Endodermal cell (in vitro differentiated cells): ENCODE measurements at regions not wholly inside any gene's neighbourhood (a gene's known extent, or its start where the extent isn't known, plus 50 kb on each side); places are given as distances from the start of the nearest gene placed in this dataset.
"Not testable (repeated sequence)": the region's sequence is repeated elsewhere in the genome, so short reads cannot be mapped to it uniquely, and the experiment has no call there.

ENCODE experiments used
- DNase-seq: peaks from one replicate; pipeline ENCODE4 v3.0.0-alpha.2; 2017
- H3K27ac ChIP-seq: 2 replicates; pipeline ENCODE4 v1.5.1; 2013; ENCODE audit warnings: mild to moderate bottlenecking, low read depth, low read length, moderate library complexity
- H3K27me3 ChIP-seq: 2 replicates; pipeline ENCODE4 v1.6.1; 2013; ENCODE audit warnings: mild to moderate bottlenecking, low read length, moderate library complexity; ENCODE audit not compliant: insufficient read depth, control insufficient read depth, poor library complexity, severe bottlenecking
- H3K36me3 ChIP-seq: 2 replicates; pipeline ENCODE4 v1.7.0; 2013; ENCODE audit warnings: mild to moderate bottlenecking, low read length, moderate library complexity; ENCODE audit not compliant: control insufficient read depth, insufficient read depth
- H3K4me1 ChIP-seq: one replicate; pipeline ENCODE4 v1.7.0; 2013; ENCODE audit warnings: low read length; ENCODE audit not compliant: control insufficient read depth, insufficient read depth
- H3K4me3 ChIP-seq: 2 replicates; pipeline ENCODE4 v1.5.1; 2013; ENCODE audit warnings: mild to moderate bottlenecking, low read length, moderate library complexity
- H3K9ac ChIP-seq: 2 replicates; pipeline ENCODE4 v1.6.1; 2013; ENCODE audit warnings: mild to moderate bottlenecking, low read length, moderate library complexity; ENCODE audit not compliant: poor library complexity, severe bottlenecking; ENCODE audit errors: extremely low read depth
- H3K9me3 ChIP-seq: 2 replicates; pipeline ENCODE4 v1.6.1; 2013; ENCODE audit warnings: mild to moderate bottlenecking, low read length, moderate library complexity; ENCODE audit not compliant: control insufficient read depth
- H3K27ac Mint-ChIP-seq: 2 replicates; pipeline ENCODE4 v1.8.0; 2020; ENCODE audit warnings: mixed read lengths
- H3K27me3 Mint-ChIP-seq: 2 replicates; pipeline ENCODE4 v1.8.0; 2021; ENCODE audit warnings: mild to moderate bottlenecking, mixed read lengths; ENCODE audit not compliant: insufficient read depth
- H3K36me3 Mint-ChIP-seq: 2 replicates; pipeline ENCODE4 v1.8.0; 2020; ENCODE audit warnings: low read depth, mixed read lengths
- H3K4me1 Mint-ChIP-seq: 2 replicates; pipeline ENCODE4 v1.8.0; 2020; ENCODE audit warnings: mixed read lengths
- H3K4me3 Mint-ChIP-seq: 2 replicates; pipeline ENCODE4 v1.8.0; 2020; ENCODE audit warnings: mild to moderate bottlenecking, moderate library complexity, mixed read lengths
- H3K9me3 Mint-ChIP-seq: 2 replicates; pipeline ENCODE4 v1.8.0; 2020; ENCODE audit warnings: mild to moderate bottlenecking, mixed read lengths
- WGBS, 2 experiments: methylation state at CpG; one replicate each; pipeline versions ENCODE4 v1.1.5 to v1.1.7; 2013; ENCODE audit warnings: missing lambda C conversion rate in 2 of 2, mixed read lengths in 1 of 2; ENCODE audit not compliant: insufficient coverage in 1 of 2, insufficient read length in 1 of 2; 5-methylcytosine and 5-hydroxymethylcytosine counted together
- TF ChIP-seq, protein P1 (sequence below): fragments of 200-600 bp; sonication (generic); conservative IDR thresholded peaks from 2 replicates; pipeline ENCODE4 v1.5.0; 2021; ENCODE audit warnings: antibody characterized with exemption, mild to moderate bottlenecking

DNA sequence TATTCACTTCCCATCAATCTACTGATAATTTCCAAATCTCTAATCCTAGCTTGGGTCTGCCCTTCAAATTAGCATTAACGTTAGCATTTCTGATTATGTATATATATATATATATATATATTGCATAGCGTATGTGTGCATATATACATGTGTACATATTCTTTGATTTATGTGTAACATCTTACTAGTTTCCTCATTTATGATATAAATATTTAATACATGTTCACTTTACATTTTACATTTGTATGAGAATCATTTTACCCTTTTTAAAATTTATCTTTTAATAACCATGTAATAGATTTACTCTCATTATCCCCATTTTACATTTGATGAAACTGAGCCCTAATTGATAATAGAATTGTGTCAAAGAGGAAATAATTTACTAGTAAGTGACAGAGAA, 164.7 kb downstream of the ZNF648 start:
- Histone ChIP-seq H3K36me3 (no peaks in the 10 kb centered on the region), H3K9ac (no peak overlapping the region), H3K27ac (no peak overlapping the region), H3K9me3 (peaks cover 7% of the 10 kb centered on the region), H3K27me3 (peaks cover 9% of the 10 kb centered on the region), H3K4me3 (no peak overlapping the region), H3K4me1 (no peaks in the 10 kb centered on the region)
- Mint-ChIP-seq H3K4me1 (peaks cover 3% of the 10 kb centered on the region), H3K4me3 (no peak overlapping the region), H3K9me3 (peaks cover 5% of the 10 kb centered on the region), H3K27me3 (peaks cover 2% of the 10 kb centered on the region), H3K36me3 (no peaks in the 10 kb centered on the region), H3K27ac (no peak overlapping the region)
- TF ChIP-seq, protein P1, sequence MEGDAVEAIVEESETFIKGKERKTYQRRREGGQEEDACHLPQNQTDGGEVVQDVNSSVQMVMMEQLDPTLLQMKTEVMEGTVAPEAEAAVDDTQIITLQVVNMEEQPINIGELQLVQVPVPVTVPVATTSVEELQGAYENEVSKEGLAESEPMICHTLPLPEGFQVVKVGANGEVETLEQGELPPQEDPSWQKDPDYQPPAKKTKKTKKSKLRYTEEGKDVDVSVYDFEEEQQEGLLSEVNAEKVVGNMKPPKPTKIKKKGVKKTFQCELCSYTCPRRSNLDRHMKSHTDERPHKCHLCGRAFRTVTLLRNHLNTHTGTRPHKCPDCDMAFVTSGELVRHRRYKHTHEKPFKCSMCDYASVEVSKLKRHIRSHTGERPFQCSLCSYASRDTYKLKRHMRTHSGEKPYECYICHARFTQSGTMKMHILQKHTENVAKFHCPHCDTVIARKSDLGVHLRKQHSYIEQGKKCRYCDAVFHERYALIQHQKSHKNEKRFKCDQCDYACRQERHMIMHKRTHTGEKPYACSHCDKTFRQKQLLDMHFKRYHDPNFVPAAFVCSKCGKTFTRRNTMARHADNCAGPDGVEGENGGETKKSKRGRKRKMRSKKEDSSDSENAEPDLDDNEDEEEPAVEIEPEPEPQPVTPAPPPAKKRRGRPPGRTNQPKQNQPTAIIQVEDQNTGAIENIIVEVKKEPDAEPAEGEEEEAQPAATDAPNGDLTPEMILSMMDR, result no peak
- DNase-seq, result no peak
- WGBS, 2 experiments, result no CpG with 5 or more reads among the region's 2 CpGs

DNA sequence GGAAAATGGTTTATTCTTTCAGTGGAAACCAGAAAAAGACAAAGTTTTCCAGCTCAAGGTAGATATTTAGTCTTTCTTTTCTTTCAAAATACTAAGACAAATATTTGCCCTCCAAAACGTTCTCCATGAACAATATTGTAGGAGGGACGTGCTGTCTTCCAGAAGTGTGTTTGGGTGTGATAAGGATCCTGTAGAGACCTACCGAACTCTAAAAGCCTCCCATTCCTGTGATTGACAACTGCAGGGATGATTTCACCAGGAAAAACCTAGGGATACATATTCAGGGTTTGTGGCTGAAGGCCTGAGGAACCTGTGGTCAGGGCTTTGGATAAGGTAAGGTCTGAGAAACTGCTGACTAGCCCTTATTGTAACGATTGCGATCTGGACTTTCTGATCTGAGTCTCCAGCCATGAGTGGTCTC, 167.1 kb downstream of the ZNF648 start:
- no peaks in the 10 kb centered on the region for H3K36me3 Mint-ChIP-seq
- WGBS, 2 experiments, result 81 to 86% methylated on average over 4 to 5 of the region's 5 CpGs
- H3K27ac ChIP-seq, result no peak overlapping the region
- H3K4me1 ChIP-seq, result no peaks in the 10 kb centered on the region
- no peak overlapping the region for H3K9ac ChIP-seq
- no peaks in the 10 kb centered on the region for H3K36me3 ChIP-seq
- no peak overlapping the region for H3K4me3 ChIP-seq
- no peak overlapping the region for H3K27ac Mint-ChIP-seq
- DNase-seq, result no peak
- peaks cover 5% of the 10 kb centered on the region for H3K4me1 Mint-ChIP-seq
- TF ChIP-seq, protein P1, result no peak
- no peak overlapping the region for H3K4me3 Mint-ChIP-seq
- peaks cover 5% of the 10 kb centered on the region for H3K9me3 Mint-ChIP-seq
- H3K27me3 ChIP-seq, result peaks cover 9% of the 10 kb centered on the region
- peaks cover 2% of the 10 kb centered on the region for H3K27me3 Mint-ChIP-seq
- H3K9me3 ChIP-seq, result peaks cover 7% of the 10 kb centered on the region

DNA sequence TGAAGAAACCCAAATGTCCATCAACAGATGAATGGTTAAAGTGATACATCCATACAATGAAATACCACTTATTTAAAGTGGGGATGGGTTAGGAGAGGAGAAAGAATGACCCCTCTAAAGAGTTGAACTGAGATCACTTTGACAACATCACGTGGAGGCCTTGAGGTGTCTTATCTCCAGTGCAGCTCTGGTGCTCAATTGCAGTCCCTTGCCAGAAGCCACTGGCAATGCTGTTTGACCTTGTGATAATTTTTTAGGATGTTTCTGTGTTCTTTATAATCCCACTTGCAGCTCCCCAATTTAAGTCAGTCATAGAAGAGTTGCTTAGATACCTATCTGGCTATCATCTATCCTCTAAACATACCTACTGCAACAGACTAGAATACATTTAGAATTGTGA, 167.6 kb downstream of the ZNF648 start:
- H3K4me3 Mint-ChIP-seq, result no peak overlapping the region
- H3K9me3 ChIP-seq, result peaks cover 7% of the 10 kb centered on the region
- no peaks in the 10 kb centered on the region for H3K36me3 Mint-ChIP-seq
- H3K36me3 ChIP-seq, result no peaks in the 10 kb centered on the region
- H3K4me1 Mint-ChIP-seq, result peaks cover 5% of the 10 kb centered on the region
- WGBS, 2 experiments, result 84% methylated on average over 1 of the region's 1 CpG; no CpG with 5 or more reads in 1 of the 2 experiments
- H3K9me3 Mint-ChIP-seq, result peaks cover 5% of the 10 kb centered on the region
- TF ChIP-seq, protein P1, result no peak
- H3K4me1 ChIP-seq, result no peaks in the 10 kb centered on the region
- H3K27ac Mint-ChIP-seq, result no peak overlapping the region
- H3K27ac ChIP-seq, result no peak overlapping the region
- H3K9ac ChIP-seq, result no peak overlapping the region
- DNase-seq, result no peak
- H3K4me3 ChIP-seq, result no peak overlapping the region
- peaks cover 2% of the 10 kb centered on the region for H3K27me3 Mint-ChIP-seq
- peaks cover 9% of the 10 kb centered on the region for H3K27me3 ChIP-seq

DNA sequence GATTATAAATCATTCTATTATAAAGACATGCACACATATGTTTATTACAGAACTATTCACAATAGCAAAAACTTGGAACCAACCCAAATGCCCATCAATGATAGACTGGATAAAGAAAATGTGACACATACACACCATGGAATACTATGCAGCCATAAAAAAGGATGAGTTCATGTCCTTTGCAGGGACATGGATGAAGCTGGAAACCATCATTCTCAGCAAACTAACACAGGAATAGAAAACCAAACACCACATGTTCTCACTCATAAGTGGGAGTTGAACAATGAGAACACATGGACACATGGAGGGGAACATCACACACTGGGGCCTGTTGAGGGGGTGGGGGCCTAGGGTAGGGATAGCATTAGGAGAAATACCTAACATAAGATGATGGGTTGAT, 168.4 kb downstream of the ZNF648 start:
- H3K4me3 Mint-ChIP-seq, H3K9me3 Mint-ChIP-seq, H3K27ac Mint-ChIP-seq, H3K4me1 ChIP-seq, H3K36me3 ChIP-seq, H3K9me3 ChIP-seq, H3K27me3 Mint-ChIP-seq, H3K4me3 ChIP-seq, H3K27me3 ChIP-seq, H3K27ac ChIP-seq, H3K36me3 Mint-ChIP-seq, DNase-seq, H3K9ac ChIP-seq, H3K4me1 Mint-ChIP-seq: not testable (repeated sequence)
